GM18868 (cell line): ENCODE measurements at regions not wholly inside any gene's neighbourhood (a gene's known extent, or its start where the extent isn't known, plus 50 kb on each side); places are given as distances from the start of the nearest gene placed in this dataset.

Source experiments
- ATAC-seq: cut with Tn5 transposase; IDR thresholded peaks from one replicate; pipeline ENCODE4 v1.9.1; 2021; ENCODE audit warnings: mild to moderate bottlenecking, moderate library complexity; ENCODE audit not compliant: unreplicated experiment

DNA sequence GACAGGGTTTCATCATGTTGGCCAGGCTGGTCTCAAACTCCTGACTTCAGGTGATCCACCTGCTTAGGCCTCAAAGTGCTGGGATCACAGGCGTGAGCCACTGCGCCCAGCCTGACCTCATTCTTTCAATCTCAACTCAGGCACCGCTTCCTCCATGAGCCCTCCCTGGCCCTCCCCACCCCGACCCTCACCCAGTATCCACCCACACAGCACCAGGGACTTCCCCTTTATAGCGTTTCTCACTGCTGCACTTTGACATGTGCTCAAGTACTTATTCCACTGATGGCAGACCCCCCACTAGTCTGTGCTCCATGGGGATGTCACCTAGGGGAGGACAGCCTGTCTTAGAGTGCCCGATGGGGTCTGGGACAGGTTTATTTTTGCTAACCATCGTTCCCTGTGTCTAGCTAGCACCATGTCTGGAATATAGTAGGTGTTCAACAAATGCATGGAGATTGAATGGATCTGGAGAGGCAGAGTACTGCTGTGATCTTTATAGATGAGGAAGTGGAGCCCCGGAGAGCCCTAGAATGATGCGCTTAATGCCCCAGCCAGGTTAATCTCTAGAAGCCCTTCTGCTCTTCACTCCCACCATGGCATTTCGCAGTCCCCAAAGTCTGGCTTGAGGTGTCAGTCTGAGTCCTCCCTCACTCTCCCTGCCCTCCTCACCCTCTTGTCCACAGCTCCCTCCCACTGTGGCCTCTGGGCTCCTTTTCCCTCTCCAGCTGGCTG lies 258.8 kb downstream of the RPS24 start:
- no peak for ATAC-seq

DNA sequence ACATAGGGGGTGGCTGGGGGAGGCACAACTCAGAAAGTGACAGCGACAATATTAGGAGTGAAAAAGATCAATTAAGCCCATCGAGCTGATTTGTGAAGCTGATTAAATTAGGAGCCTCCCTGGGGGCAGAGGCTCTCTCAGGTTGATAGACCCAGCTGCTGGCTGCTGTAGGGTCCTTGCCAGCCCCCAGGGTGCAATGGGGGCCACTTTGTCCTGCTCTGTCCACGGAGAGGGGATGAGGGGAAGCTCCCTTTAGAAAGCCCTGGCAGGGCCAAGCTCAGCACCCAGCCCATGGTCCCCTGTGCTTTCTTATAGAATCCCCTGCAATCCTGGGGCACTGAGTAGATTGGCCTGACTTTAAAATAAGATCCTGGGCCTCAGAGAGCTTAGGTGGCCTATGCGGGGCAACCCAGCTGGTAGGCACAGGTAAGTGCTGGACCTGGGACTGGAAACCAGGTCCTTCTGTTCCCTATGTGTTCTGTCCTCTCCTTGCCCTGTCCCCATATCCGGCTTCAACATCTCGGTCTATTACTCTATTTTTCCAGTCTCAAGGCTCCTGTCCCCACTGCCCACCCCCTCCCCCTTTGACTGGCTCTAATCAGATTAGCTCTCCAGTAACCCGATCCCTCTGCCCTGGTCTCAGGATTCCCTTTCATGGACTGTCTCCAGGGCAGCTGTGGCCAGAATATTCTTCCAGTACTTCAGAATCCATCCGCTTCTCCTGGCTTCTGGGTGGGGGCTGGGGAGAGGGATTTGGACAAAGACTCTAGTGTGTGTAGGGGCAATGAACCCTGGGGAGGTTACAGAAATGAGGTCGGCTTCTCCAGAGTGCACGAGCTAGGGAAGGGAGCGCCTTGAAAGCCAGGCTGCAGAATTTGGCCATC lies 259.6 kb downstream of the RPS24 start:
- ATAC-seq = no peak

DNA sequence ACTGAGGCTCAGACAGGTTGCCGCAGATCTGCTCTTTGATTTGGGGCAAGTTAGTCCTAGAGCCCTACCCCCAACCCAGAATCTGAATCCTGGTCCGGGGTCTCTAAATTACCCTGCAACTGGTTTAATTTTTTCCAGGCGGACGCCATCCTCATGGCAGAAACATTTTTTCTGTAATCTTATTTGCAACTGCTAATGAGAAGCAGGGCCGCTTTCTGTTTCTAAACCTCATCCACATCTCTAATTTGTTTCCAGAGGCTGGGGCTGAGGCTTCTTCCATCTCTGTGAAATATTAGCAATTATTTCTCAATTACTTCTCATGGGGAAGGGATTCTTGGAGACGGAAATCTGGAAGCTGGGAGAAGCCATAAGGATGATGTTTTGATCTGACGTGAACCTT lies 261.6 kb downstream of the RPS24 start:
- ATAC-seq = no peak

DNA sequence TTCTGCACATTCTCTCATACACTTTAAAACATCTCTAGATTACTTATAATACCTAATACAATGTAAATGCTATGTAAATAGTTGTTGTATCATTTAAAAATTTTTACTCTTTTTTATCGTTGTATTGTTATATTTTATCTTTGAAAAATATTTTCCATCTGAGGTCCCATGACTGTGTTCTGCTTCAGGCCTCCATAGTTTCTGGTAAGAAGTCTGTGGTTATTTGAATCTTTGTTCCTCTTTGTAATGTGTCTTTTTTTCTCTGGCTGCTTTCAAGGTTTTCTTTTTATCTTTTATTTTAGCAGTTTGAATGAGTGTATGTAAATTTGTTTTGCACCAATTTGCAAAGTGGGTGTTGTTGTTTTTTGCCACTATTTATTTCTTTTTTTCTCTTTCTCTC lies 263.1 kb downstream of the RPS24 start:
- no peak for ATAC-seq

DNA sequence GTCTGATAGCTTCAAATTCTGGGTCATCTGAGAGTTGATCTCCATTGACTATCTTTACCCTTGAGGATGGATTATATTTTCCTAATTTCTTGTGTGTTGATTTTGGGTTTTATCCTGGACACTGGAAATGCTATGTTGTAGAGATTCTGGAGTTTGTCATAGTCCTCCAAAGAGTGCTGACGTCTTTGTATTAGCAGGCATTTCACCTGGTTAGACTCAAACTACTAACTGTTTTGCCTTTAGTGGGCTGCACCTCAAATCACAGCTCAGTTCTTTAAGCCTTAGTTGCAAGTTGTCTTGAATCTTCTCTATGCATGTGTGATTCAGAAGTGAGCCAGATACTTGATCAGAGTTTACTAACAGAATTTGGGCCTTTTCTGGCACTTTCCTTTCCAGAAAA lies 264.3 kb downstream of the RPS24 start:
- no peak for ATAC-seq

DNA sequence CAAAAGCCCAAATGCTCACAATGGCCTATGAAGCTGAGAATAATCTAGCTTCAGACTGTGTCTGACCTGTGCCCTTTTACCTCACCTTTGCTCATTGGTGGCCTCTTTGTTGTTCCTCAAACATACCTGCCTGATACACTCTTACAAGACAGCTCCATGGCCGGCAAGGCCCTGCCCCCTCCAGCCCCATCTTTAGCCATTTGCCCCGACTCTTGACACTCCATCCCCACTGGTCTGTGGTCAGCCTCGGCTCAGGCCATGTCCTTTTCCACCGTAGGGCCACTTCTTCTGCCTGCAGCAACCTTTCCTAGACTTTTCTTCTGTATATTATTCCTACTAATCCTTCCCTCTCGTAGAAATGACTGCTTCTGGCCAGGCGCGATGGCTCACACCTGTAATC lies 265.2 kb downstream of the RPS24 start:
- ATAC-seq = no peak

DNA sequence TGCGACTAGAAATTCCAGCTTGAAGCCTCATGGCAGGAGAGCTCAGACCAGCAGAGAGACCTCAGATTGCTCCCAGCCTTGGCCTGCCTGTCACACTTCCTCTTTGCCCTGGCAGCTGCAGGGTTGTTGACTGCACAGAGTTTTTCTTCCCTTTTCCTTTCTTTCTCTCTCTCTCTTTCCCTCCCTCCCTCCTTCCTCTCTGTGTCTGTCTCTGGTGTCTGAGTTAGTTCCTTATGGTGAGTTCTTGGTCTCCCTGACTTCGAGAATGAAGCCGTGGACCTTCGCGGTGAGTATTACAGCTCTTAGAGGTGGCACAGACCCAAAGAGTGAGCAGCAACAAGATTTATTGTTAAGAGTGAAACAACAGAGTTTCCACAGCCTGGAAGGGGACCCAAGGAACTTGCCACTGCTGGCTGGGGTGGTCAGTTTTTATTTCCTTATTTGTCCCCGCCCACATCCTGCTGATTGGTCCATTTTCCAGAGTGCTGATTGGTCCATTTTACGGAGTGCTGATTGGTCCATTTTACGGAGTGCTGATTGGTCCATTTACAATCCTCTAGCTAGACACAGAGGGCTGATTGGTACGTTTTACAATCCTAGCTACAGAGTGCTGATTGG lies 266.3 kb downstream of the RPS24 start:
- no peak for ATAC-seq

DNA sequence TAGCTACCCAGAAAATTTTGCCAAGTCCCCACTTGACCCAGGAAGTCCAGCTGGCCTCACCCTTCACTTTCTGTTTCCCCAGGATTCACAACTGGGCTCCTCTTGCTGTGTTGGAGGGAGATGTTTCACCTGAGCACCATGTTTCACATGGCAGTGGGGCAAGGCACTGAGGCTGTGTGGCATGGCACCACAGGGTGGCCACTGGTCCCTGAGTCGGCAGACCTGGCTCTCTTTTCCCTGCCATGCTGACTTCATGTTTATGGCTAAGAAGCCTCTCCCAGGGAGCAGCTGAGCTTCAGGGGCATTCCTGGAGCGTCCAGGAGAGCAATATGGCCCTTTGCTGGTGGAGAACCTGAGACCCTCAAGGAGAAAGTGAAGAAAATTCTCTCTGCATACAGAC lies 266.9 kb downstream of the RPS24 start:
- ATAC-seq = no peak

DNA sequence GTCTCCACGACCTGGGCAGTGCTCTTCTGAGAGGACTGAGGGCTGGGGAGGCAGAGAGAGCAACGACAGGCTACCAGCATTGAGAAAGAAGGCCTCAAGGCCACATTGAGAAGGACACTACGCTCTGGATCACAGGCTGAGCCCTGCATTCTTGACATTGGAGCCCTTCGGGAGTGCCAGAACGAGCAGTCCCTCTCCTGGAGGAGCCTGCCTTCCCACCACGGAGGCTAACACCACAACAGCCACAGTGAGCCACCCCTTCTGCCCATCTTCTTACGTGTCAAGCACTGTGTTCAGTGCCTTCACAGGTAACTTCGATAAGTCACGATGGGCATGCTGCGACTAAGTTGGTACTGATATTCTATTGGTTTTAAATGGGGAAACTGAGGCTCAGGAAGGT lies 267.8 kb downstream of the RPS24 start:
- ATAC-seq = no peak

DNA sequence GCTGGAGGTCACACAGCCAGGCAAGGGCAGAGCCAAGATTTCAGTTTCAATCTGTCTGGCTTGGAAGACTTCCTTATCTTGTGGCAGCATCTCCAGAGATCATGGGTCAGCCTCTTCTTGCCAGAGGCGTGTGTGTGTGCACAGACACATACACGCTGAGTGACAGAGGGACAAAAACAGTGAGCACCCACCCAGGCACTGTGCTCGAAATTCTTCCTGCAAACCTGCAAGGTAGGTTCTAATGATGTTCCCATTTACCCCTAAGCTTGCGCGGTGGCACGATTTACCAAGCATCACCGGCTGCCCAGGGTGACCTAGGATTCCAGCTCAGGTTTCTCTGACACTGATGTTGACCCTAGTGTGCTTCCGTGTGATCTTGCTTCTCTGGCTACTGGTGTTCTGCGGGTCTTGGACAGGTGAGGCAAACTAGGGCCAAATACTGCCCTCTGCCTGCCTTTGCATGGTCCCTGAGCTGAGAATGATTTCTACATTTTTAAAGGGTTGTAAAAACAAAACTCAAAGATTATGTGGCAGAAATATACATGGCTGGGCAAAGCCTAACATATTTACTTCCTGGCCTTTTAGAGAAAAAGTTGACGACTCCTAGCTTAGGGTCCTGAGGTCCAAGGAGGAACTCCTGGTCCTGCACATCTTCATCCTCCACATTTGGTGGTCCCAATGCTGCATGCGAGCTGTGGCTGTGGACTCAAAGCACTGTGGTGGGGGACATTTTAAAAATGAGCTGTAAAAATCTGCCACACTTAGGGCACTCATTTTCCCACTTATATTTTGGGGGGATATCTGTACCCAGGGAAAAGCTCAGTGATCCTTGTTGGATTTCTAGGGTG lies 268.5 kb downstream of the RPS24 start:
- ATAC-seq = no peak

DNA sequence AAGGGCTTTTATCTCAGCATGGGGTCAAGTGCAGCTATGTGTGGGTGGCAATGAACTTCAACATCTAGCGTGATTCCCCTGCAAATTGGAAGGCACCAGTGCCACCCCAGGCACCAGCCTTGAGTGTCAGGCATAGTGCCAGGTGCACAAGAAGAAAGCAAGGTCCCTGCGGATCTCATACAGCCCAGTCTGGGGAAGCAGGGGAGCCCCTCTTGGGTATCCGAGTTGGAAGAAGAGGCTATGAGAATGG lies 269.0 kb downstream of the RPS24 start:
- ATAC-seq = no peak

DNA sequence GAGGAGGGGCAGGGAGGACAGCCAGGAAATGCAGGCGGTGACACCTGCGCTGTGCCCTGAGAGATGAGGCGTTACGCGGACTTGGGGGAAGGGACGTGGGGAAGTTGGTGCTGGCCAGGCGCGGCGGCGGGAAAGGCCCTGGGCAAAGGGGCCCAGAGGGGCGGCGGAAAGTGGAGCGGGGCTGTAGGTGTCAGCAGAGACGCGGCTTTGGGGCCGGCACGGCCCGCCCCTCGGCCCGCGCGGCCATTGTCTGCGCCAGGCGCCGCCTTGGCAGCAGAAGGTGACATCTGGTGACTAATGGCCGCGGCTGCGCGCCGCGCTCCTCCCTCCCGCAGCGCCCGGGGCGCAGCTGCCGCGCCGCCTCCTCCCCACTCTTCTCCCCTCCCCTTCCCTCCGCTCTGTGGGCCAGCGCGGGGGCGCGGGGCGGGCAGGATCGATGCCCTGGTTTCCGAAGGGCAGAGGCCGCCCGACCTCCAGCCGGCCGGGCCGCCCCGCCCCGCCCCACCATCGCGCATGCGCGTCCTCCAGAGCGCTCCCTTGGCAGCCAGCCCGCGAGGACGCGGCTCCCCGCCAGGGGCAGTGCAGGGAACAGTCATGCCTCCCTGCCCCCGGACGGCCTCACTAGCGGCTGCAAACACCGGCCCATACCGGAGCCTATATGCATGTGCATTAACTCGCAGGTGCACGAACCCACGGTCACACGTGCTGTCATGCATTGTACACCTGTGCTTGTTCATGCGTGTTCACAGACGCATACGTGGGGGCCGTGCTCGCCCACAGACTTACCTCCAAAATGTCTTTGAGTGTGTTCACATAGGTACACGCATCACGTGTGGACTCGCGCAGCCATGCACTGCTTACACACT lies 269.6 kb downstream of the RPS24 start:
- ATAC-seq = peak; percentile 79

DNA sequence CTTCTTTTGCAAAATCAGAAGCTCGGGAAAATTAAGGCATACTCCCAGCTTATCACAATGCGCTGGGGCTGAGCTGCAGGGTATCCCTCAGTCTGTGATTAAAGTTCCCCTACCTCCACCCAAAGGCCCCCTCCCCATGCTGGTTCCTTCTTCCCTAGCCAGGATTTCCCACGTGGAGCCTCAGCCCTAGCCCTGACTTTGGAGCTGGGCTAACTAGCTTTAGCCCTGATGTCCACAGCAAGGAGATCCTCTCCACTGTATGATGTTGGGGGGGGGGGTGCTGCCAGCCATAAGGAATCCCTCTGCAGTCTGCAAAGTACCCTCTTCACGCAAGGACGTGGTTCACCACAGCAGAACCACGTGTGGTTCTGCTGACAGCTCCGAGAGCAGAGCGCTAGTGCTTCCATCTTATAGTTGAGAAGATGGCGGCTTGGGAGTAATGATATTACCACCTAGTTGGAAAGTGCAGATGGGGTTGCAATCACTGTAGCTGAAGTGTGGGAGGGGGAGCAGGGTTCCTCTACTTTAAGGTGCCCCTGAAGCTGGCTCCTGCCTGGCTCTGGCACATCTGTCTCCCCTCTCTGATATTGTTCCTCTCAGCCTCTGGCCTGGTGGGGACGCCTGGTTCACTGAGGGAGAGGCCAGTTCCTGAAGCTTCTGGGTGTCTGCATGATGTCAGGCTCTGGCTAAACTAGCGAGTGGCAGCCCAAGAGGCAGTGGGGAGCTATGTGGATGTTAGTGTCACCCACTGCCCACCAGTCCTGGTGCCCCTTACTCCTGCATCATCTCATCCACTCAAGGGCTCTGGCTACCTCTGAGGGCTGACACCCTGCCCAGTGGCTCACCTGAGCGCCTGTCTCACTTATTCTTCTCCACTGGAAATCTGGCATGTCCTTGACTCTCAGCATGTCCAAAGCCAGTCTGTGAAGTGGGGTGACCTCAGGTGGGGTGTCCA lies 270.7 kb downstream of the RPS24 start:
- no peak for ATAC-seq

DNA sequence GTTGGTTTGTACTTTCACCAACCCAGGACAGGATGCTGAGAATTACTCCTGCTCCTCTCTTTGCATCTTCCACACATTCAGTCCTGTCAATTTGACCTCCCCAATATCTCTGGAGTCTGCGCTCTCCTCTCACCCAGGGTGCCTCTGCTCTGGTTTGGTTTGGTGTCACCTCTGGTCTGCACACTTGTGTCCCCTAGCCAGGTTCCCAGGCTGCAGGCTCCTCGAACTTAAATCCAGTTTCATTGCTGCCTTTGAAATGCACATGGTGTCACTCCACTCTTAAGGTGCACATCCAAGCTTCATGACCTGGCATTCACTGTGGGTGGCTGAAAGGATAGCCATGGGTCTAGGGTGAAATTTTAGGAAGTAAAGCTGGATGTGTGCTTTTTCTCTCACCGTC lies 271.6 kb downstream of the RPS24 start:
- ATAC-seq = no peak

DNA sequence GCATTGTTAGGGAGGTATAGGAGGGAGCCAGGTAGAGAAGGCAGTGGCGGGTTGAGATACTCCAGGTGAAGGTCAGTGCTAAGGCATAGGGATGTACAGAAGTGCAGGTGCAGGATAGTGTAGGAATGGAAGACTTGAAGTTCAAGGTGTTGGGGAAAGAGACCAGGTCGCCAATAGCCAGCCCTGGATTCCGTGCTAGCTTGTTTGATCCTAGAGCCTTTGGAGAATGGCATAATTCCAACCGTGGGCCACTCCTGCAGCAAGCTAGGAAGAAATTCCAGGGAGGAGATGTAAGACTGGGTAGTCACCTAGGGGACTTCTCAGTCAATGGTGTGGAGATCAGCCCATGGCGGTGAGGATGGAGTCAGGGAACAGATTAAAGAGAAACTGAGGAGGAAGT lies 272.7 kb downstream of the RPS24 start:
- no peak for ATAC-seq

DNA sequence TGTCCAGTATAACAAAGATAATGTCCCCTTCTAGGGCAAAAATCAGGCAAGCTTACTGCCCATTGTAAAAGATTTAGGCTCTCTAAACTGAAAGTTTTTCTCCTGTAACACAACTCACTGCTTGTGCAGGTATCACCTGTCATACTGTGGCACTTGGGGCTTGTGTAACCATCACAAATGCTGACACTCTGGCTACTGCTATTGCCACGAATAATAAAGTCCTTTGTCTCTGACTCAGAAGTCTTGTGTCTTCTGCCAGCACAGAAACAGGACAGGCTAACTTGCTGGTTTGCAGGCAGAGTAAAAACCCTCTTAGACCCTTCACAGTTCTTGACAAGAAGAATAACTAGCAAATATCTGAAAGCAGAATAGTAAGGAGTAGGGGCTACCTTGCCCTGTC lies 273.9 kb downstream of the RPS24 start:
- ATAC-seq = no peak

DNA sequence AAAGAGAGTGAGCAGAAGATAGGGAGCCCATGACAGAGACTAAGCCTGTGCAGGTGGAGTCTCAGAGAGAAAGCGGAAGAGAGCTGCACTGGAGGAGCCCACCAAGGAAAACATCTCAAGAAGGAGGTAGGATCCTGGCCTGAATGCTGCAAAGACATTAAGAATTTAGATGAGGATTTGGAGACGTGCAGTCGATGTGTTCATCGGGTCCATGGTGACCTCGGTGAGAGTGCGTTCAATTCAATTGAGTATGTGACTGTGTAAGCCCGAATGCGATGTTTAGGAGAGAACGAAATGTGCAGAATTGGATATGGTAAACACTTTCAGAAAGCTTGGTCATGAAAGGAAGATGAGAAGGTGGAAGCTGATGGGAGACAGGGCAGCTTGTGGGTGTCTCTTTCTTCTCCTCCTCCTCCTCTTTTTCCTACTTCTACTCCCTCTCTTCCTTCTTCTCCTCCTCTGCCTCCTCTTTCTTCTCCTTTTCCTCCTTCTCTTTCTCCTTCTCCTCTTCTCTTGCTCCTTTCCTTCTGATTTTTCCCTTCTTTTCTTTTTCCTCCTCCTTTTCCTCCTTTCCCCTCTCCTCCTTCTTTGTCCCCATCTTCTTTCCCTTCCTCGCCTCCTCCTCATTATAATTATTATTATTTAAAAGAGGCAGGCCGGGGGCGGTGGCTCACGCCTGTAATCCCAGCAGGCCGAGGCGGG lies 276.0 kb downstream of the RPS24 start:
- ATAC-seq = no peak

DNA sequence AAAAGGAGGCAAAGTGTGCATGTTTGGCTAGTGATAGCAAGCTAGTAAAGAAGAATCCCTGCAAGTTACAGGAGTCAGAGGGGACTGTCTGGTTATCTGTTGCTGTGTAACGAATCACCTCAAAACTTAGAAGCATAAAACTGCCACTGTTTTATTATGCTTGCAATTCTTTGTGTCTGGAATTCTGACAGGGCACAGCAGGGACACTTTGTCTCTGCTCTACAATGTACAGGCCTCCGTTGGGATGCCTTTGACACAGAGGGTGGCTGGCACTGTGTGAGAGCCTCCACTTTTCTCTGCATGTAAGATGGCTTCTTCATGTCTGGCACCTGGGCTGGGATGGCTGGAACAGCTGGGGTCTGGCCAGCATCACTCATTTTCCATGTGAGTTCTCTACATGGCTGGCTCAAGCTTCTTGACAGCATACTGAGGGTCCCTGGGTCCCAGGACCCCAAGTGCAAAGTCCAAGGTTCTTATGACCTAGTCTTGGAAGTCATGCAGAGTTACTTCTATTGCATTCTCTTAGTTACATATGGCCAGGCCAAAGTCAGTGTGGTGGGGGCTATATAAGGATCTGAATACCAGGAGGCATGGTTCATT lies 276.9 kb downstream of the RPS24 start:
- no peak for ATAC-seq
